Mucosa of stomach (tissue), 1 donor: ENCODE measurements at regions not wholly inside any gene's neighbourhood (a gene's known extent, or its start where the extent isn't known, plus 50 kb on each side); places are given as distances from the start of the nearest gene placed in this dataset.

ENCODE experiments used
- H3K27me3 ChIP-seq: one replicate; pipeline ENCODE4 v1.7.0; 2013; ENCODE audit warnings: mild to moderate bottlenecking, low read length; ENCODE audit not compliant: control insufficient read depth, insufficient read depth
- H3K36me3 ChIP-seq: one replicate; pipeline ENCODE4 v1.7.0; 2013; ENCODE audit warnings: low read length; ENCODE audit not compliant: control insufficient read depth, insufficient read depth
- H3K4me1 ChIP-seq: one replicate; pipeline ENCODE4 v1.7.0; 2013; ENCODE audit warnings: mild to moderate bottlenecking, low read length; ENCODE audit not compliant: control insufficient read depth, insufficient read depth
- H3K4me3 ChIP-seq: one replicate; pipeline ENCODE4 v1.7.0; 2013; ENCODE audit warnings: low read length
- H3K9ac ChIP-seq: one replicate; pipeline ENCODE4 v1.7.0; 2013; ENCODE audit warnings: mild to moderate bottlenecking, low read length, moderate library complexity
- H3K9me3 ChIP-seq: one replicate; pipeline ENCODE4 v1.7.0; 2013; ENCODE audit warnings: mild to moderate bottlenecking, low read length, moderate library complexity; ENCODE audit not compliant: control insufficient read depth
- donor health status: Pancreatic carcinoma.

DNA sequence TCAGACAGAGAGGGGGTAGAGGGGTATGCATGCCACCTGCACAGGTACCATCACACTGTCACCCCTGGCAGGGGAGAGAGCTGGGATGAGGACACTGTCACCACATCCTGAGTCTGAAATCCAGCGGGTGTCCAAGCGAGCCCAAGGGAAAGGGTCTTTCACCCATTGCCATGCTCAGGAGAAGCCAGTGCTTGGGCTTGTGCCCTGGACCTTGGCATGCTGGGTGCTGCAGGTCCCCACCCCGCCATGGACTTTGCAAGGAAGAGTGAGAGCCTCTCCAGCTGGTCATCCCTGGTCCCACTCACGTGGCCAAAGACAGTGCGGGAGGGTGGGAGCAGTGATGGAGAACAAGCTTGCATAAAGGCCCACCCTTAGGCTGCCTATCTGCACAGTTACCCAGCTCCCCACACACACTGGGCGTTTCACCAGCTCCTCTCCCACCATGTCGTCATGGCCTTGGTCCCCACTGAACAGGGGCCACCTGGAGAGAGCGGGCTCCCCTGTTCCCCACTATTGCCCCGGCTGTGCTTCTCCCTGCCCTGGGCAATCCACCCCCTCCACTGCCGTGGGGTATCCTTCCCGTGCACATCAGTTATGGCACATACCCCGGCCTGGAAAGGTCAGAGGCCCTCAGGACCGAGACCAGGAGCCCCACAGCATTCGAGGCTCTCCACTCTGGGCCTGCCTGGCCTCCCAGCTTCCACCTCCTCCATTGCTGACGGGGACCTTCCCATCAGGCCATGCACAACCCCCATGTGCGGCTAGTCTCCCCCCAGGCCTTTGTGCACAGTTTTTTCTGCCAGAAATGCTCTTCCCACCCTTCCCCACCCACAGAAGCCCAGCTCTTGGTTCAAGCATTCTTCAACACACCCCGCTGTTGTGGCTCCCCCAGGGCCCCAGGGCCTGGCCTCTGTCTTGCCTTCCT is 58.6 kb upstream of the BCL11B start:
- Histone ChIP-seq H3K4me3 (no peak overlapping the region), H3K27me3 (no peaks in the 10 kb centered on the region), H3K36me3 (no peaks in the 10 kb centered on the region), H3K9ac (no peak overlapping the region), H3K9me3 (no peaks in the 10 kb centered on the region), H3K4me1 (peaks cover 19% of the 10 kb centered on the region)

DNA sequence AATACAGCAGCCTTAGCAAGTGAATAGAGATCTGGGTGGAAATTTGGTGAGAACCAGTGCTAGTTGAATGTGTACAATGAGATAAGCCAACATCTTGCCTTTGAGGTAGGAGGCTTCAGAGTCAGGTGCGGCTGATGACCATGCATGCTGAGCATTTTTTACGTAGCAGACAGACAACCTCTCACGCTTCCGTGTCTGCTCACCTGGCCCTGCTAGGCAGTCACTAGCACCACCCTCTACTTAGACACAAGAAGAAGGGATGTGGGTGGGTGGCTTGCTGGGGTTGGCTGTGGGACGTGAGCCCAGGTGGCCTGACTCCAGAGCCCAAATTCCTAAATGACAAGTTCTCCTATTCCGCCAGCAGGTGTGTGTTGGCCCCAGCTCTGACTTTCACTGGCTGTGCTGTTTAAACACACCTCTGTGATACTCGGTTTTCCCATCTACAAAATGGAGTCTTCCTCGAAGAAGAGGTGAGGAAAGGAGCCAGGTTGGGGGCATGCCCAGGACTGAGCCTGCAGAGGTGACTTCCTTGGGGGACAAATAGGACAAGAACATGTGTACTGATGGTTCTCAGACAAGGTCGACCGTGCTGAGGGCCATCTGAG is 57.8 kb upstream of the BCL11B start:
- Histone ChIP-seq H3K9me3 (no peaks in the 10 kb centered on the region), H3K9ac (no peak overlapping the region), H3K4me1 (peaks cover 19% of the 10 kb centered on the region), H3K36me3 (no peaks in the 10 kb centered on the region), H3K4me3 (no peak overlapping the region), H3K27me3 (no peaks in the 10 kb centered on the region)

DNA sequence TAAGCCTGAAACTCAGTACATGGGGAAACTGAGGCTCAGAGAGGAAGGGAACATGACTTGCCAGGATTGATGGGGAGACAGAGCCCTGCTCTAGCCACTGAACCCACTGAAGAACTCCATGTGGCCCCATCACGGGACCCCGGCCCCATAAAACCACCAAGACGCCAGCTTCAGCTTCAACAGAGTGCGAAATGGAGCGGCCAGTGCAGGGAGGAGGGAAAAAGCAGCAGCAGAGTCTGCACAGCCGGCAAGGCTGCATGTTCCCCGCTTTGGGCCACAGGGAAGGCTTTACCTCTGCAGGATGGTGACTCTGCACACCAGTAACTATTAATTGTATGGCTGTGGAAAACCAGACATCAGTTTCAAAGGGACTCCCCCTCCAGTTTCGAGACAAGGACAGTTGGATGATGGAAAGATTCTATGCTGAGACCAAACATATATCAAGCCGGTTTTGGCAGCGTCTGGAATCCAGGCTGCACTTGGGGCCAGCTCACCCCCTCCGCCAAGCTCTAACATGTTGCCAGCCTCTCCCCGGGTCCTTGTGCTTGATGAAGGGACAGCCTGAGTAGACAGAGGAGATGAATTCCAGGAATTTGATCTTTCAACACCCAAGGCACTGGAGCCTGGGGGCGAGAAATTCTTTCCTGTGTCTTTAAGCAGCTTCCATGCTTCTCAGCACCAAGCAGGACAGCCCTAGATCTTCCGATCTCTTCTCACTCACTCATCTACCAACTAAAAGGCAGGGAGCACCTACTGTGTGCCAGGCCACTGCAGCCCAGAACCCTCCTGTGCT is 55.7 kb upstream of the BCL11B start:
- no peaks in the 10 kb centered on the region for H3K9me3 ChIP-seq
- H3K9ac ChIP-seq = no peak overlapping the region
- no peaks in the 10 kb centered on the region for H3K27me3 ChIP-seq
- peaks cover 6% of the 10 kb centered on the region for H3K4me1 ChIP-seq
- H3K36me3 ChIP-seq = no peaks in the 10 kb centered on the region
- H3K4me3 ChIP-seq = no peak overlapping the region

DNA sequence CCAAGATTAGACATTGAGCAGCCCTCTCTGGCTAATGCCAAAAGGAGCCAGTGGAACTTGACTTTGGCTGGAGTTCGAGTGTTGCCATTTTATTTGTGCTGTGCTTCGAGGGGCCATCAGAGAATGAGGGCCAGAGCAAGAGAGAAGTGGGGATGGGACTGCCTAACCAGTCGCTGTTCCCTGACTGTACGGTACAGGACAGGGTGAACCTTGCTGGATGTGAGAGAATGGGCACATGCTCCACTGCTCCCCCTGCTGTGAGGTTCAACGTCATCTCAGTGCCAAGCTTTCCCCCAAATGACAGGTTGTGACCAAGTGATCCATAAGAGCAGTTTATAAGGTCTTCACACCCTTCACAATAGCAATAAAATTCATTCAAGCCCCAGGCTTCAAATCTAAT is 55.1 kb upstream of the BCL11B start:
- Histone ChIP-seq H3K36me3 (no peaks in the 10 kb centered on the region), H3K9me3 (no peaks in the 10 kb centered on the region), H3K4me3 (no peak overlapping the region), H3K9ac (no peak overlapping the region), H3K4me1 (peaks cover 6% of the 10 kb centered on the region), H3K27me3 (no peaks in the 10 kb centered on the region)

DNA sequence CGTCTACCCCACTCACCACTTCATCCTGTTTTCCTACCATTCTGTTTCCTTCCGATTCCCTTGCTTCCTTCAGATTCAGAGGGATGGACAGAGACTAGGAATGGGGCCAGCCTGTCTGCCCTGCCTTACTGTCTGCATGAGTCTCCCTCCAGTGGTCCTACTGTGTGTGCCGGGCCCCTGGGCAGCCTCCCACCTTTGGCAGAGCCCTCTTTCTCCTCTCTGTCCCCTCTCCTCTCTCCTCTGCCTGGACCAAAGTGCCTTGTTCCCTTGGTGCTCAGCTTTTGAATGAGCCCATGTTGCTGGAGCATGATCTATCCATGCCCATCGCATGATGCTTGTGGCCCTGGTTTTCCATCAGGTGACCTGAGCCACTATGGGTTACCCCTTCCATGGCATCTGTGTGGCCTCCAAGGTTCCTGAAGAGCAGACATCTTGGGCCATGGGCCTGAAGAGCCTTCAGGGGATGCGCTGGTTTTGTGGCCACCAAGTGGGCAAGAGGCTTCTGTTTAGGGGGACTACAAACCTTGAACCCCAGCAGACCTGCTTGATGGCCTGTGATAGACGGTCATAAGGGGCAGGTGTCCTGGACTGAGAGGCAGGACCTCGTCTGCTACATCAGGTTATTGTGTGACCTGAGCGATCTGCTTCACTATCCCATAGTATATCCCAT is 54.2 kb upstream of the BCL11B start:
- Histone ChIP-seq H3K9ac (no peak overlapping the region), H3K4me1 (peaks cover 5% of the 10 kb centered on the region), H3K9me3 (no peaks in the 10 kb centered on the region), H3K36me3 (no peaks in the 10 kb centered on the region), H3K4me3 (no peak overlapping the region), H3K27me3 (no peaks in the 10 kb centered on the region)

DNA sequence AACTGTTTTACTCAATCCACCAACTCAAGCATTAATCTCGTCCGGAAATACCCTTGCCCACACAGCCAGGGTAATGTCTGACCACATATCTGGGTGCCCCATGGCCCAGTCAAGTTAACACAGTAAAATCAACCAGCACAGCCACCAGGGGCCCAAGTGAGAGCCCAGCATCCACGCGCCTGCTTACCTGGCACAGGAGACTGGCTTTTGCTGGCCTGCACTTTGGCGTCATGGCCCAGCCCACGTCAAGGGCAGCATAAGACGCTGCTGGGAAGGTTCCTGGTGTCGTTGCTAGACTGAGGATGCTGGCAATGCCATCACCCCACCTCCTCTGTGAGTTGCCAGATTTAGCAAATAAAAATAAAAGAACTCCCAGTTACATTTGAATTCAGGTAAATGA is 53.6 kb upstream of the BCL11B start:
- Histone ChIP-seq H3K4me1 (peaks cover 8% of the 10 kb centered on the region), H3K27me3 (no peaks in the 10 kb centered on the region), H3K9me3 (no peaks in the 10 kb centered on the region), H3K4me3 (no peak overlapping the region), H3K9ac (no peak overlapping the region), H3K36me3 (no peaks in the 10 kb centered on the region)

DNA sequence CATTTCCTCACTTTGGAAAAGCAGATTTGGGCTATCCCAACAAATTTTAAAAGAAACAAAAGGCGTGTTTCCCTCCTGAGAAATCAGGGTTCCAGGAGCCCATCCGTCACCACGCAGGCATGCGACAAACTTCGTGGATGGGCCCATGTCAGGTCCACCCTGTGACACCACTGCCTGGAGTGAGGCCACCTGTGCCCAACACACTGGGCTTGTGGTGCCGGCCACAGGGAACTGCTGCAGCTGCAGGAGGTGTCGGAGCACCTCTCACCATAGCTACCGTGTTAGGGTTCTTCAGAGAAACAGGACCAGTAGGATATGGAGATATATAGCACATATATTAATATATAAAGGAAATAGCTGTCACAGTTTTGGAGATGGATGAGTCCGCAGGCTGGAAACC is 53.0 kb upstream of the BCL11B start:
- H3K4me3 ChIP-seq = no peak overlapping the region
- peaks cover 9% of the 10 kb centered on the region for H3K4me1 ChIP-seq
- H3K36me3 ChIP-seq = no peaks in the 10 kb centered on the region
- no peak overlapping the region for H3K9ac ChIP-seq
- no peaks in the 10 kb centered on the region for H3K27me3 ChIP-seq
- no peaks in the 10 kb centered on the region for H3K9me3 ChIP-seq

DNA sequence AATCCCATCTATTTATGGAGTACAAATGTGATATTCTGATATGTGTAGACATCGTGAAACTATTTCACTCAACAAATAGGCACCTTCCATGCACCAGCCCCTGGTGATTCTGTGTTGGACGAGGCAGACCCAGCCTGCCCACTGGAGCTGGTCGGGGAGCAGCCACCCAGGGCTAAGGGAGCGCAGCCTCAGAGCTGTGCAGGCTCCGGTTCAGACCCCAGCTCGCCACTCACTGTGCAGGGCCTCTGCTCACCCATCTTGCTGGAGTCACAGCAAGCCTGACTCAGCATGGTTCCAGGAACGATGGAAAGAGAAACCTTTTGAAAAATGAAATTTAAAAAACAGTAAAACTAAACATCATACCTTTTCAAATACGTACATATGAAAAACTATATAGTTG is 52.3 kb upstream of the BCL11B start:
- H3K9me3 ChIP-seq = no peaks in the 10 kb centered on the region
- H3K4me3 ChIP-seq = no peak overlapping the region
- H3K9ac ChIP-seq = no peak overlapping the region
- H3K4me1 ChIP-seq = peaks cover 15% of the 10 kb centered on the region
- H3K27me3 ChIP-seq = no peaks in the 10 kb centered on the region
- H3K36me3 ChIP-seq = no peaks in the 10 kb centered on the region

DNA sequence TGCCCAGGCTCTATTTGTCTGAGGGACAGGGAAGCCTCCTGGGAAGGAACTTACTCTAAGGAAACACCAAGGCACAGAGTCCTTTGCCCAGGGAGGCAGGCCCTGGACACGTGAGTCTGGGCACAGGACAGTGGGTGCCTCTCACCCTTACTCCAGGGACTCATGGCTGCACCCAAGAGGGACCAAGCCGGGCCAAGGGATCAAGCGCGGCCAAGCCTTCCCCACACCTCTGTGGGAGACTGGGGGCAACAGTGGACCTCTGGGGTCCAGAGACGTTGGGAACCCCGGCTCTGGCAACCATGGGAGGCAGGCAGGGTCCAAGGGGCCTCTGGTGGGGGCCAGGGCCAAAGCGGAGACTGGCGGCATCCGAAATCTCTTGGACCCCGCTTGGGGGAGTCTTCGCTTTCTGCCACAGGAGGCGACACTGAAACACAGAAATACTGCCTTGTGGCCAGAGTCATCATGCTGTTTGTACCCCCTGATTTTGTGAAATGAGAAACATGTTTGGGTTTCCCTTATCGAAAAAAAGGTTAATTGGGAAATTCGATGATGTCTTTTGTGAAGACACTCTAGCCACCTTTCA is 51.7 kb upstream of the BCL11B start:
- Histone ChIP-seq H3K4me1 (peaks cover 21% of the 10 kb centered on the region), H3K9me3 (no peaks in the 10 kb centered on the region), H3K27me3 (no peaks in the 10 kb centered on the region), H3K9ac (no peak overlapping the region), H3K36me3 (no peaks in the 10 kb centered on the region), H3K4me3 (no peak overlapping the region)

DNA sequence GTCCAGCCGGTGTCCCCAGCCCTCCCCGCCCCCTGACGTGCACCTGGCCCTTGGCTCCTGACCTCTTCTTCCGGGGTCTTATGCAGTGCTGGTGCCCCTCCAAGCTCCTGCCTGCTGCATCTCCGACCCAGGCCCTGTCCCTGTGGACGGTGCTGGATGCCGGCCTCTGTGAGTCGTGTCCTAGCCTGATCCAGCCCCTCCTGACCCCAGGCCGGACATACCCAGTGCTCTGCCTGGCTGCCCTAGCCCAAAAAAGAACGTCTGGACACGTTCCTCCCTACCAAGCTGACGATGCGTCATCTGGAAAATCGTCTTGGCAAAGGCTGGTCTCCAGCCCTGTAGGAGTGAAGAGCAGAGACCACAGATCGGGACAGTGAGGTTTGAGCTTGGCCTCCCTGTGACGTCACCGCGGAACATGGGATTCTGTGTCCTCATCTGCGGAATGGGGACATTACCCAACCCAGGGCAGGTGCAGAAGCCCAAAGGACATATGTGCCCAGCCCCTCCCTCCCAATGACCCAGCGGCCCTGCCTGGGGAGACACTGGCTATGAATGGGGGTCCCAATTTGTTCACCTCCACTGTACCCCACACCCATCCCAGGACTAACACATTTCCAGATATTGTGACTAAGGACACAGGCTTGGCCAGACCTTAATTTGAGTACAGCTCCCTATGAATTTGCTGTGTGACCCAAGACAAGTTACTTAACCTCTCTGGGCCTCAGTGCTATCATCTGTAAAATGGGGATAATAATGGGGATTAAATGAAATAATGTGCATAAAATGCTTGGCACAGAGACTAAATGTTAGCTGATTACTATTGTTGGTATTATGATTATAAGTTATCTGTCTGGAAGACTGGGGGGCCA is 51.0 kb upstream of the BCL11B start:
- no peaks in the 10 kb centered on the region for H3K27me3 ChIP-seq
- H3K9ac ChIP-seq = no peak overlapping the region
- no peak overlapping the region for H3K4me3 ChIP-seq
- H3K9me3 ChIP-seq = no peaks in the 10 kb centered on the region
- peaks cover 28% of the 10 kb centered on the region for H3K4me1 ChIP-seq
- no peaks in the 10 kb centered on the region for H3K36me3 ChIP-seq
